OCI-LY7 (cell line): ENCODE measurements at regions not wholly inside any gene's neighbourhood (a gene's known extent, or its start where the extent isn't known, plus 50 kb on each side); places are given as distances from the start of the nearest gene placed in this dataset.

Experiments
- CTCF ChIP-seq: fragments of 200-600 bp; sonication (generic); conservative IDR thresholded peaks from 2 replicates; pipeline ENCODE4 v1.5.1; 2014; ENCODE audit warnings: mild to moderate bottlenecking, antibody characterized with exemption, low read length, moderate library complexity, mixed read lengths
- EZH2phosphoT487 ChIP-seq: fragments of 200-600 bp; sonication (generic); IDR thresholded peaks from 2 replicates; pipeline ENCODE4 v1.6.1; 2018; ENCODE audit warnings: low read depth, borderline replicate concordance, mild to moderate bottlenecking, mixed run types, antibody characterized with exemption, low read length, moderate library complexity, mixed read lengths

- TF ChIP-seq CTCF (peak; percentile 94), EZH2phosphoT487 (no peak)
These were observed 117.4 kb downstream of the IRF8 start for GRCh38 chr16:86016201-86016965.
